Endothelial cell of umbilical vein (primary cell): ENCODE measurements at regions not wholly inside any gene's neighbourhood (a gene's known extent, or its start where the extent isn't known, plus 50 kb on each side); places are given as distances from the start of the nearest gene placed in this dataset.
"Not testable (repeated sequence)": the region's sequence is repeated elsewhere in the genome, so short reads cannot be mapped to it uniquely, and the experiment has no call there.

Experiments
- BruUV-seq: library from RNA; stranded (reverse); fragments of 400-500 nt; replicated peaks from 2 replicates; lab custom pipeline; 2021; lab: Mats Ljungman, UMichigan
- CTCF ChIA-PET: fragments of 300-600, 350-600 bp; sonication (Branson Sonifier 250); formaldehyde crosslinking; loops from one replicate; lab custom pipeline; 2021; ENCODE audit warnings: antibody characterized with exemption, inconsistent platforms; lab: Charles Lee
- POLR2A ChIA-PET: fragments of 300-600, 350-600 bp; sonication (Branson Sonifier 250); formaldehyde crosslinking; loops from one replicate; lab custom pipeline; 2021; ENCODE audit warnings: antibody characterized with exemption, inconsistent platforms; lab: Charles Lee
- DNase-seq: peaks from one replicate; pipeline ENCODE4 v3.0.0-alpha.2; 2011; ENCODE audit warnings: low read depth, low spot score
- FAIRE-seq: peaks from 2 replicates; lab custom pipeline; 2011; peaks lifted over from hg19 to GRCh38; lab: Jason Lieb, UNC
- H2AFZ ChIP-seq: 2 replicates; pipeline ENCODE4 v1.6.0; 2012; ENCODE audit warnings: low read depth, low read length, control low read depth, inconsistent platforms
- H3K27ac ChIP-seq: 2 replicates; pipeline ENCODE4 v1.5.1; 2011; ENCODE audit warnings: low read depth, mild to moderate bottlenecking, control low read depth, low read length, moderate library complexity; ENCODE audit not compliant: insufficient read depth
- H3K27me3 ChIP-seq, 2 experiments: 2 replicates each; pipeline versions ENCODE4 v1.6.0 to v1.6.1; 2011; ENCODE audit warnings: low read length in 2 of 2, mixed read lengths in 1 of 2; ENCODE audit not compliant: control insufficient read depth in 2 of 2, insufficient read depth in 2 of 2
- H3K36me3 ChIP-seq, 2 experiments: 2 replicates in 1 of 2; 3 replicates in 1 of 2; pipeline ENCODE4 v1.5.1; 2011; ENCODE audit warnings: low read length in 2 of 2, mild to moderate bottlenecking in 1 of 2, moderate library complexity in 1 of 2; ENCODE audit not compliant: control insufficient read depth in 2 of 2, insufficient read depth in 2 of 2; ENCODE audit errors: extremely low read depth in 1 of 2
- H3K4me1 ChIP-seq: 3 replicates; pipeline ENCODE4 v1.5.1; 2011; ENCODE audit warnings: mild to moderate bottlenecking, low read length; ENCODE audit not compliant: control insufficient read depth, insufficient read depth; ENCODE audit errors: extremely low read depth
- H3K4me2 ChIP-seq: 2 replicates; pipeline ENCODE4 v1.6.1; 2011; ENCODE audit warnings: low read length, control low read depth, mixed read lengths; ENCODE audit not compliant: insufficient read depth
- H3K4me3 ChIP-seq, 3 experiments: fragments of 200-600 bp in 1 of 3; sonication (generic), shearing (Covaris generic) in 1 of 3; replicated peaks in 1 of 3; 2 replicates each; pipeline ENCODE4 v1.5.1; 2011 to 2016; ENCODE audit warnings: control low read depth in 3 of 3, low read length in 3 of 3, mild to moderate bottlenecking in 2 of 3, inconsistent platforms in 1 of 3, low read depth in 1 of 3, moderate library complexity in 1 of 3; ENCODE audit not compliant: insufficient read depth in 1 of 3
- H3K79me2 ChIP-seq: 2 replicates; pipeline ENCODE4 v1.6.0; 2012; ENCODE audit warnings: low read length, inconsistent platforms; ENCODE audit not compliant: control insufficient read depth, insufficient read depth
- H3K9ac ChIP-seq: replicated peaks from 2 replicates; pipeline ENCODE3; 2011; ENCODE audit warnings: low read length, control low read depth; ENCODE audit not compliant: insufficient read depth; ENCODE audit errors: extremely low read depth
- H3K9me1 ChIP-seq: replicated peaks from 3 replicates; pipeline ENCODE4 v1.6.0; 2011; ENCODE audit warnings: mild to moderate bottlenecking, low read length; ENCODE audit not compliant: control insufficient read depth, insufficient read depth; ENCODE audit errors: extremely low read depth
- H3K9me3 ChIP-seq: replicated peaks from 2 replicates; pipeline ENCODE4 v1.5.1; 2012; ENCODE audit warnings: low read length, inconsistent platforms; ENCODE audit not compliant: control insufficient read depth, insufficient read depth
- H4K20me1 ChIP-seq: replicated peaks from 2 replicates; pipeline ENCODE3; 2011; ENCODE audit warnings: mild to moderate bottlenecking, low read length; ENCODE audit not compliant: control insufficient read depth, insufficient read depth; ENCODE audit errors: extremely low read depth
- EZH2 ChIP-seq: IDR thresholded peaks from 2 replicates; pipeline ENCODE4 v1.6.1; 2012; ENCODE audit warnings: borderline replicate concordance, low read depth, mild to moderate bottlenecking, moderate library complexity, low read length, inconsistent platforms; ENCODE audit not compliant: severe bottlenecking
- FOS ChIP-seq: IDR thresholded peaks from 2 replicates; pipeline ENCODE4 v1.6.1; 2011; ENCODE audit warnings: mild to moderate bottlenecking, low read length, moderate library complexity, borderline replicate concordance; ENCODE audit not compliant: insufficient read depth
- GATA2 ChIP-seq: IDR thresholded peaks from 2 replicates; pipeline ENCODE4 v1.7.0; 2011; ENCODE audit warnings: low read depth, mild to moderate bottlenecking, moderate library complexity, mixed read lengths, low read length; ENCODE audit not compliant: insufficient read length, insufficient read depth
- JUN ChIP-seq: IDR thresholded peaks from 2 replicates; pipeline ENCODE4 v1.6.1; 2011; ENCODE audit warnings: borderline replicate concordance, low read depth; ENCODE audit not compliant: insufficient read length, insufficient read depth
- MYC ChIP-seq: IDR thresholded peaks from one replicate; pipeline ENCODE4 v1.6.1; 2011; ENCODE audit warnings: mild to moderate bottlenecking, low read depth, low read length
- POLR2A ChIP-seq: IDR thresholded peaks from 2 replicates; pipeline ENCODE4 v1.6.1; 2012; ENCODE audit warnings: low read depth, mild to moderate bottlenecking, control low read depth, low read length
- POLR2AphosphoS5 ChIP-seq: IDR thresholded peaks from 2 replicates; pipeline ENCODE4 v1.6.1; 2012; ENCODE audit warnings: low read depth, mild to moderate bottlenecking, control low read depth, low read length, moderate library complexity; ENCODE audit not compliant: insufficient read depth
- dilution Hi-C: fragments of 300-500 bp; cut with MboI; formaldehyde crosslinking; loops from one replicate; pipeline ENCODE4 v1.15.0; 2019; ENCODE audit warnings: low sequenced_read_pairs; ENCODE audit not compliant: extremely low pct_ligation_motif_present
- intact Hi-C: fragments of 100-400 bp; cut with micrococcal nuclease; formaldehyde crosslinking; loops from one replicate; pipeline ENCODE4 v1.10.0; 2022
- TF ChIP-seq, protein P1 (sequence below), 2 donors: IDR thresholded peaks; 1 replicate in 1 of 2; 2 replicates in 1 of 2; pipeline ENCODE4 v1.5.1; 2011; ENCODE audit warnings: low read length in 2 of 2, mild to moderate bottlenecking in 2 of 2, moderate library complexity in 2 of 2, control low read depth in 1 of 2, inconsistent platforms in 1 of 2, low read depth in 1 of 2; ENCODE audit not compliant: insufficient read depth in 1 of 2; ENCODE audit errors: extremely low read depth in 1 of 2
- TF ChIP-seq, protein P2 (sequence below): IDR thresholded peaks from 2 replicates; pipeline ENCODE4 v1.6.1; 2011; ENCODE audit not compliant: insufficient read depth, insufficient read length

DNA sequence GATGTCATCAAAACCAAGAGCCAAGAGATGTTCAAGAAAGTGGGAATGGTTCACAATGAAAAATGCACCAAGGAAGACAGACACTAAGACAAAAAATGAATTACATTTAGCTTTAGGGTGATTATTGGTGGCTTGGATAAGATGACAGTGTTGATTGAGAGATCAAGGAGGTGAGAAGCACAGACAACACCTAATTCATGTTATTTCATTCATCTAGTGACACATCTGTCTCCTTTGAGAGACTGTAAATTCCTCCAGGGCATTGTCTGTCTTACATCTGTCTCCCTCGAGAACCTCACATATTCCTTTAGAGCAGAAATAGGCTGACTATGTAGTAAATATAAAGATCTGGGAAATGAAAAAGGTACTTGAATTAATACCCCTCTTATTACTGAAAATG is 94.2 kb upstream of the SMIM31 start:
- Histone ChIP-seq H3K9me1 (no peaks in the 10 kb centered on the region), H3K36me3 (no peaks in the 10 kb centered on the region), H3K27ac (no peak overlapping the region), H4K20me1 (no peaks in the 10 kb centered on the region), H3K9me3 (no peaks in the 10 kb centered on the region), H3K9ac (no peak overlapping the region), H3K4me3 (no peak overlapping the region), H3K27me3 (no peaks in the 10 kb centered on the region), H2AFZ (no peak overlapping the region), H3K4me2 (no peak overlapping the region), H3K79me2 (no peaks in the 10 kb centered on the region), H3K4me1 (no peaks in the 10 kb centered on the region)
- TF ChIP-seq EZH2 (no peak), MYC (no peak), FOS (no peak), POLR2AphosphoS5 (no peak), JUN (no peak), GATA2 (no peak), POLR2A (no peak)
- TF ChIP-seq, protein P1, sequence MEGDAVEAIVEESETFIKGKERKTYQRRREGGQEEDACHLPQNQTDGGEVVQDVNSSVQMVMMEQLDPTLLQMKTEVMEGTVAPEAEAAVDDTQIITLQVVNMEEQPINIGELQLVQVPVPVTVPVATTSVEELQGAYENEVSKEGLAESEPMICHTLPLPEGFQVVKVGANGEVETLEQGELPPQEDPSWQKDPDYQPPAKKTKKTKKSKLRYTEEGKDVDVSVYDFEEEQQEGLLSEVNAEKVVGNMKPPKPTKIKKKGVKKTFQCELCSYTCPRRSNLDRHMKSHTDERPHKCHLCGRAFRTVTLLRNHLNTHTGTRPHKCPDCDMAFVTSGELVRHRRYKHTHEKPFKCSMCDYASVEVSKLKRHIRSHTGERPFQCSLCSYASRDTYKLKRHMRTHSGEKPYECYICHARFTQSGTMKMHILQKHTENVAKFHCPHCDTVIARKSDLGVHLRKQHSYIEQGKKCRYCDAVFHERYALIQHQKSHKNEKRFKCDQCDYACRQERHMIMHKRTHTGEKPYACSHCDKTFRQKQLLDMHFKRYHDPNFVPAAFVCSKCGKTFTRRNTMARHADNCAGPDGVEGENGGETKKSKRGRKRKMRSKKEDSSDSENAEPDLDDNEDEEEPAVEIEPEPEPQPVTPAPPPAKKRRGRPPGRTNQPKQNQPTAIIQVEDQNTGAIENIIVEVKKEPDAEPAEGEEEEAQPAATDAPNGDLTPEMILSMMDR (IDR thresholded peaks at IDR 0.05; ENCODE audit: extremely low read depth in 1 of 2, insufficient read depth in 1 of 2, low read depth in 1 of 2, low read length in 2 of 2) = no peak
- TF ChIP-seq, protein P2, sequence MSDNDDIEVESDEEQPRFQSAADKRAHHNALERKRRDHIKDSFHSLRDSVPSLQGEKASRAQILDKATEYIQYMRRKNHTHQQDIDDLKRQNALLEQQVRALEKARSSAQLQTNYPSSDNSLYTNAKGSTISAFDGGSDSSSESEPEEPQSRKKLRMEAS = no peak
- CTCF ChIA-PET = no interaction called here
- POLR2A ChIA-PET = no interaction called here
- no peak for FAIRE-seq
- no peak for DNase-seq
- intact Hi-C loops = loop anchor here (5.0 kb wide), 1 partner anchor 993 kb away; no protein-coding TSS in a partner anchor
- no TSS peak for BruUV-seq
- dilution Hi-C loops = no loop called here

DNA sequence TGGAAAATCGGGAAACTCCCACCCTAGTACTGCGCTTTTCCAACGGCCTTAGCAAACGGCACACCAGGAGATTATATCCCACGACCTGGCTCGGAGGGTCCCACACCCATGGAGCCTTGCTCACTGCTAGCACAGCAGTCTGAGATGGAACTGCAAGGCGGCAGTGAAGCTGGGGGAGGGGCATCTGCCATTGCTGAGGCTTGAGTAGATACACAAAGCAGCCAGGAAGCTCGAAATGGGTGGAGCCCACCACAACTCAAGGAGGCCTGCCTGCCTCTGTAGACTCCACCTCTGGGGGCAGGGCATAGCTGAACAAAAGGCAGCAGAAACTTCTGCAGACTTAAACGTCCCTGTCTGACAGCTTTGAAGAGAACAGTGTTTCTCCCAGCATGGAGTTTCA is 77.8 kb upstream of the SMIM31 start:
- H3K4me1 ChIP-seq, CTCF ChIA-PET, FAIRE-seq, H3K79me2 ChIP-seq, H3K27ac ChIP-seq, H3K9me3 ChIP-seq, H3K36me3 ChIP-seq, intact Hi-C loops, H4K20me1 ChIP-seq, H3K4me3 ChIP-seq, DNase-seq, POLR2A ChIA-PET, H3K9ac ChIP-seq, H3K27me3 ChIP-seq, H2AFZ ChIP-seq, BruUV-seq, dilution Hi-C loops, H3K9me1 ChIP-seq, H3K4me2 ChIP-seq: not testable (repeated sequence)
